AML-193 (cell line): ENCODE measurements at regions not wholly inside any gene's neighbourhood (a gene's known extent, or its start where the extent isn't known, plus 50 kb on each side); places are given as distances from the start of the nearest gene placed in this dataset.

Experiments used
- DNase-seq, 2 experiments: peaks; one replicate each; lab custom pipeline; 2025; lab: John Stamatoyannopoulos, UW

GRCh38 chr7:130996205-130996832 lies 262.3 kb upstream of the KLF14 start:
- DNase-seq: no peak

GRCh38 chr7:130996833-130997231 lies 262.8 kb upstream of the KLF14 start:
- DNase-seq: no peak

GRCh38 chr7:130998993-130999602 lies 265.1 kb upstream of the KLF14 start:
- DNase-seq: no peak

GRCh38 chr7:130999926-131000325 lies 265.9 kb upstream of the KLF14 start:
- DNase-seq: no peak

GRCh38 chr7:131000389-131000788 lies 266.4 kb upstream of the KLF14 start:
- no peak for DNase-seq

DNA sequence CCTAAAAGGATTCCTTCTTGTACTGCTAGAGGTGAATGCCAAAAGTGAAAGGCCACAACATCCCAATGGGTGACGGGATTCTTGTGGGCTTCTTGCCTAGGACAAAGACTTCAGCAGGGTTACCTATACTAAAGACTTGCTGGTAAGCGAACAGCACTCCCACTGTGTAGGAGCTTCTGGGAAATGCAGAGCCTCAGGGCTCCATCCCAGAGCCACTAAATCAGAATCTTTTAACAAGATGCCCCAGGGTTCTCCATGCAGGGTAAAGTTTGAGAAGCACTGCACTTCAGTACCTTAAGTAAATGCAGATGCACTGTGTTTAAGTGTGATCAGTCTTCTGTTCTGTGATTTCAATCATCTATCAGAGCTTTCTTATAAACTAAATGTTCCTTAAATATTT lies 266.9 kb upstream of the KLF14 start:
- DNase-seq: no peak

DNA sequence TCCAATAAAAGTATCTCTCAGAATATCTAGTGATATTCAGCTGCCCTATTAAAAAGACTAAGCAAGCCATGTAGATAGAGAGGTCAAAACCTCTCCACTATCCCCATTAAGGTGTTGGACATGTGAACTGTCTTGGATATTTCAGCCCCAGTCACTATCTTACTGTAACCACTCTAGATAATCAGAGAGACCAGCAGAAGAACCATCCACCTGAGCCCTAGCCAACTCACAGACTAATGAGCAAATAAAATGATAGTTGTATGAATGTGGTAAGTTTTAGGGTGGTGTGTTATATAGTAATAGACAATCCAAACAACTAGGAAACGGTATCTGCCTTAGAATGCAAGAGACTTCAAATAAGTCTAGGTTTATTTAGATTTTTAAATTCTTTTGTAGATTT lies 268.6 kb upstream of the KLF14 start:
- no peak for DNase-seq

- DNase-seq: no peak
Measured at GRCh38 chr7:131003634-131004033, 269.6 kb upstream of the KLF14 start.

- DNase-seq: peak; percentile 71 to 74
Measured at GRCh38 chr7:131004371-131004770, 270.4 kb upstream of the KLF14 start.

- DNase-seq: peak; percentile 77 to 86
Measured at GRCh38 chr7:131007439-131008330, 273.7 kb upstream of the KLF14 start.

GRCh38 chr7:131008840-131009711 lies 275.1 kb upstream of the KLF14 start:
- no peak for DNase-seq

DNA sequence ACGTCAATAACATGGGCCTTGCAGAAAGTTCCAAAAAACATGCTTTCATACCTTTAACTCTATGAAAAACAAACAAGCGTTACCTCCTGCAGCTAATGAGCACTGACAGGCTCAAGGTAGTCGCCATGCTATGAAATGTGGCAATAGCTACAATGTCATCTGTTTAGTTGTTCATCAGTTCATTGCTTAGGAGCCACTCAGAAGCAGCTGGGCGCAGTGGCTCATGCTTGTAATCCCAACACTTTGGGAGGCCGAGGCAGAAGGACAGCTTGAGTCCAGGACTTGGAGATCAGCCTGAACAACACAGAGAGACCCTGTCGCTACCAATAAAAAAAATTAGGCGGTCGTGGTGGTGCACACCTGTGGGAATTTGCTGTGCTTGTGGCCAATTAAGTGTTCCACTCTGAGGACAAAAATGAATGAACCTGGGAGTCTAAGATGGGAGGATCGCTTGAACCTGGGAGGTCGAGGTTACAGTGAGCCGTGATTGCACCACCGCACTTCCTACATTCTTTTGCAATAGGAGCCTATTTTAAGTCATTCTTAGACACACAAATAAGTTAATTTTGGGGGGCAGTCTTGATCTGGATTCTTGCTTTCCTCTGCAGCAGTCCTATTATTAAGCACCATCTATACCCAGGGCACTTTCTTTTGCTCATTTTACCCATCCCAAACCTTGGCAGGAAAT lies 276.2 kb upstream of the KLF14 start:
- peak; percentile 26 to 54 for DNase-seq

- DNase-seq: peak; percentile 22 to 54
Measured at GRCh38 chr7:131010717-131011431, 276.9 kb upstream of the KLF14 start.

- DNase-seq: peak; percentile 18 to 23
Measured at GRCh38 chr7:131011432-131011742, 277.4 kb upstream of the KLF14 start.

GRCh38 chr7:131011976-131012375 lies 278.0 kb upstream of the KLF14 start:
- DNase-seq: peak; percentile 52 to 55

DNA sequence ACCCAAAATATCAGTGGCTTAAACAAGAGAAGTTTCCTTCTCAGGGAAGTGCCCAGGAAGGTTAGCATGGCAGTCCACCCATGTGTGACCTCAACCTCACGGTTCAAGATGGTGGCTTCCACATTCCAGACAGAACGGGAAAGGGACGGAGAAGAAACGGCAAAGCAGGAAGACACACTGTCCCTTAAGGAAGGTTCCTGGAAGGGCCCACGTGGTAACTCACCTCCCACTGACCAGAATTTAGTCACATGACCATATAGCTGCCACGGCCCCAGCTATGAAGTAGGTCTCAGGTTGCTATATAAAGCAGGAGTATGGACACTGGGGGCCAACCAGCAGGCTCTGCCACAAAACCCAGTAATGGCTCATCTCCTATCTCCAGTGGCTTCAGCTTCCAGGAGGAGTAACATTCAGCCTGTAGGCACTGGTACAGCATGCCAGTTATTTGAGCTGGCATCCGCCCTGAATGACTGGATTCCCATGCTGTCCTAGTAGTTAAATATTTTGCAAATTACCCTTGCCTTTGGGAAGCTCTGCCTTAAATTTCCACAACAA lies 278.5 kb upstream of the KLF14 start:
- DNase-seq: no peak

DNA sequence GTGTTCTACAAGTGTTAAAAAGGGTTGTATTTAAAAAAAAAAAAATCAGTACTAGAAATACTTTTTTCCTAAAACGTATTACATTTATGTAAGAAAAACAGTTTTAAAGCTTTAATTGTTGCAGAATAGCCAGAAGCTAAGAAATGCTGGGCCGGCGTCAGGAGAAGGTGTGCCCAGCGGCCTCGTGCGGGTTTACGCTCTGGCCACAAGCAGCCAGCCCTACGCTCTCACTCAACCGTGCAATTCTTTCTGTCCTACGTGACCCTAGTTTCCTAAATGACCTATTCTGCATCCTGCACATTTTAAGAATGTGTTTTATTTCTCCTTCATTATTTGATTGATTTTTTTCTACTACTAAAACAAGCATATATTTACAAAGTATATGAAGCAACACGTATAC lies 279.7 kb upstream of the KLF14 start:
- DNase-seq: no peak

GRCh38 chr7:131014906-131015656 lies 281.1 kb upstream of the KLF14 start:
- DNase-seq: no peak

DNA sequence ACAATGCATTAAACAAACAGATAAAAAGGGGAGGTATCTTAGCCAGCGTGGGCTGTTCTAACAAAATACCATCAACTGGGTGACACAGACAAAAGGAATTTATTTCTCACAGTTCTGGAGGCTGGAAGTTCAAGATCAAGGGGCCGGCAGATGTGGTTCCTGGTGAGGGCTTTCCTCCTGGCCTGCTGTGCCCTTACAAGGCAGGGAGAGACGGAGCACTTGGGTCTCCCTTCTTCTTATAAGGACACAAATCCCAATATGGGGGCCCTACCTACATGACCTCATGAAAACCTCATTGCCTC lies 281.6 kb upstream of the KLF14 start:
- DNase-seq: no peak

- DNase-seq: no peak
Measured at GRCh38 chr7:131016230-131016629, 282.2 kb upstream of the KLF14 start.
